ENCODE measurements at regions not wholly inside any gene's neighbourhood (a gene's known extent, or its start where the extent isn't known, plus 50 kb on each side); places are given as distances from the start of the nearest gene placed in this dataset.

DNA sequence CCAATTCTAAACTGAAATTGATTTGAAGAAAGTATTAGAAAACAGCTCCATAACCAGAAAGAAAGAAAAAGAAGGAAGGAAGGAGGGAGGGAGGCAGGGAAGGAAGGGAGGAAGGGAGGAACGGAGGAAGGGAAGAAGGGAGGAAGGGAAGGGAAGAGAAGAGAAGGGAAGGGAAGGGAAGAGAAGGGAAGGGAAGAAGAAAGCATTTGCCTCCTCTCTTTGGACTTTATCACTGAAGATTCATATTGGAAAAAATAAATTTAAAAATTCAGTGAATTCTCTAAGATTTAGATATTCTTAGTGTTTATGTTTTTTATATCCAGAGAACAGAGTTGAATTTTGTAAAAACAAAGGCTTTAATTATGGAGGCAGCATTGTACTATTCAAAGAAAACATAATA is 68.5 kb upstream of the NXT1 start:
- TF ChIP-seq, protein P1, sequence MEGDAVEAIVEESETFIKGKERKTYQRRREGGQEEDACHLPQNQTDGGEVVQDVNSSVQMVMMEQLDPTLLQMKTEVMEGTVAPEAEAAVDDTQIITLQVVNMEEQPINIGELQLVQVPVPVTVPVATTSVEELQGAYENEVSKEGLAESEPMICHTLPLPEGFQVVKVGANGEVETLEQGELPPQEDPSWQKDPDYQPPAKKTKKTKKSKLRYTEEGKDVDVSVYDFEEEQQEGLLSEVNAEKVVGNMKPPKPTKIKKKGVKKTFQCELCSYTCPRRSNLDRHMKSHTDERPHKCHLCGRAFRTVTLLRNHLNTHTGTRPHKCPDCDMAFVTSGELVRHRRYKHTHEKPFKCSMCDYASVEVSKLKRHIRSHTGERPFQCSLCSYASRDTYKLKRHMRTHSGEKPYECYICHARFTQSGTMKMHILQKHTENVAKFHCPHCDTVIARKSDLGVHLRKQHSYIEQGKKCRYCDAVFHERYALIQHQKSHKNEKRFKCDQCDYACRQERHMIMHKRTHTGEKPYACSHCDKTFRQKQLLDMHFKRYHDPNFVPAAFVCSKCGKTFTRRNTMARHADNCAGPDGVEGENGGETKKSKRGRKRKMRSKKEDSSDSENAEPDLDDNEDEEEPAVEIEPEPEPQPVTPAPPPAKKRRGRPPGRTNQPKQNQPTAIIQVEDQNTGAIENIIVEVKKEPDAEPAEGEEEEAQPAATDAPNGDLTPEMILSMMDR (IDR thresholded peaks at IDR 0.05): no peak
- no peak for TF ChIP-seq POLR2A (IDR thresholded peaks at IDR 0.05)

All from right lobe of liver (tissue), 4 donors.